Fibroblast of peridontal ligament (primary cell): ENCODE measurements at regions not wholly inside any gene's neighbourhood (a gene's known extent, or its start where the extent isn't known, plus 50 kb on each side); places are given as distances from the start of the nearest gene placed in this dataset.

Experiments used
- DNase-seq: peaks from one replicate; pipeline ENCODE4 v3.0.0-alpha.2; 2010; ENCODE audit errors: extremely low read depth

DNA sequence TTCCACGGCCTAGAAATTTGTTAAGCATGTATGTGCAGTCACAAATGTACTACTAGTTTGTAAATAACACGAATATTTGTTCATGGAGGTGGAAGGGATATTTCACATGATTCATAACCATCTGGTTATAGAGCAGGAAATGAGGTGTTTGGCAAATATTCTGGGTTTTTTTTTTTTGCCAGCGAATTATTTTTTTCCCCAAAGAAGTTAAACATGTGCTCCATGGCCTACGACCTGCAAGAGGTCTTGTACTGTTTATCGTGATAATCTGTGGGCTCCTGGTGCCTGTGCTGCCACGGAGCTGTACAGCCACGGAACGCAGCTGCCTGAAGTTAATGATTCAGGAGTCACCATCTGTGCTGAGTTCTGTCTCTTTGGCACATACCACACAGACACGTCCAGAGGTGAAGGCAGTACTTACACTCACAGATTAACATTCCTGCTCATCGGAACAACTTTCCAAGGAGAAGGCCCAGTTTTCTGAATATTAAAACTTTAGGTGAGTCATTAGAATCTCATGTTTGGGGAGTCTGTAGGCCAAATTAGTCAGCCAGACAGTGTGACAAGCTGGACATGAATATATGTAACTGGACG lies 156.3 kb downstream of the TMX1 start:
- peak; percentile 92 for DNase-seq

DNA sequence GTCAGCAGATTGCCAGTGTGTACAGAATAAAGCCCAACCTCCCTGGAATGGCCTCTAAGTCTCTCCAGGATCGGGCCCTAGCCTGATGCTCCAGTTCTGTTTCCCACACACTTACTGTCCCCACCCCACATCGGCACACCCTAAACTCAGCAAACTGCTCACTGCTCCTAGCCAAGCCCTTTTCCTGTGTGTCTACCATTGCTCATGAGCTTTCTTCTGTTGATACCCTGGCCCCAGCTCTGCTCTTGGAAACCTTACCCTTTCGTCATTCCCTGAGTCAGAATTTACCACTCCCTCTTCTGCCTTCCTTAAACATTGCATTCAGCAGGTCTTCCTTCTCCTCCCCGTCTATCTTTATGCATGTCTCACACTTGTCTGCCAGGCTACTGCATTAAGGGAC lies 158.9 kb downstream of the TMX1 start:
- peak; percentile 75 for DNase-seq

DNA sequence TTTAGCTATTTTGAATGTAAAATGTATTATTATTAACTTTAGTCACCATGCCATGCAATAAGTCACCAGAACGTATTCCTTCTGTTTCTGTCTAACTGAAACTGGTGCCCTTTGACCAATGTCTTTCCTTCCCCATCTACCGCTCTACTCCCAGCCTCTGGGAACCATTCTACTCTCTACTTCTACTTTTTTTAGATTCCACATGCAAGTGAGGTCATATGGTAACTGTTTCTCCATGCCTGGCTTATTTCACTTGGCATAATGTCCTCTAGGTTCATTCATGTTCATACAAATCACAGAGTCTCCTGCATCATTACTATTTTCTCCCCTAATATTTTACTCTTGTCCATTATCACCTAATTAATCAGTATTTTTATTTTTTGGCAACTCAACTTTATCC lies 160.1 kb downstream of the TMX1 start:
- peak; percentile 39 for DNase-seq

DNA sequence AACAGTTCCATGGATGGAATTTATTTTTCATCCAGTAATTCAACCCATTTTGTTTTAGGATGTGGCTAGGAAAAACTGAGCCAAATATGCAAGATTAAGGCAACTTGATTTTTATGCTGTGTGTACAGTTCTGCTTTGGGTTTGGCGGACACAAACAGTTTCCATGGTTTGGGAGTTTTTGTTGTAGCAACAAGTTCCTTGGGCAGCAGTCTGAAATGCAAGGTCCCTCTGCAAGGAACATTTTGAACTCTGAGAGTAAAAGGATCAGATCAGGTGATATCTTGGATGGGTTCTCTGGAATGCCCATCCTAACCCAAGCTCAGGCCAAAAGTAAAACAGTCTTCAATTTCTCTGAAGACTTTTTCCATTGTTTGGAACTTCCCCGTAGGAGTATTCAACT lies 161.2 kb downstream of the TMX1 start:
- peak; percentile 58 for DNase-seq

DNA sequence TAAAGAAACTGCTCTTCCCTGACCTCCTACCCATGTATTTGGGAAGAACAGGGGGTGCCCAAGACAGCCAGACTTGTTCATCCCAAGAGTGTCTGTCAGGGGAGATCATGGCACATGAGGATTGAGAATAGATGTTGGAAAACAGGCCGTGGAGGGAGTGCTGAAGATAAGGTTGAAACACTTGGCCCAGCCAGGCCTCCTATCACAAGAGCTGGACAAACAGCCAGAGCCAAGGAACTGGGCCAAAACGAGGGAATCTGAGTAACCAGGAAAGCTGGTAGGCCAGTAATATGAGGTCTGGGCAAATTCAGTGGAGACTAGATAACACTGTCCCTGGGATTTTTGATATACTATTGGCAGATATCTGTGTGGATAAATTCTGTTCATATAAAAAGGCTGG lies 161.7 kb downstream of the TMX1 start:
- no peak for DNase-seq

DNA sequence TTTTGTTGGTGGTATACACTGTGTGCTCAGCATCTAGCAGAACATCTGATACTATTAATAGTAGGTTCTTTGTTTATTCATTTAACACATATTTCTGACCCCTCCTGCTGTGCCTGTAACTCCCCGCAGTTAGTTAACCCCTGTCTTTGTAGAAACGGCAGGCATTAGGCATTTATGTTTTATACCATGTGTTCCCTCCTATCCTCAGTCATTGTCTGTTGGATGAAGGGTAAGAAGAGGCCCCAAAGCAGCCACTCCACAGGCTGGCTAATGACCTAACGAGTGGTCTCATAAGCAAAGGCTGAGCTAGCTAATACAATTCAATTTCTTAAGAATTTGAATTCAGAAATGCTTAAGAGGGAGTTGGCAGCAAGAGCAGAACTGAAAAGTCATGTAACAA lies 170.8 kb downstream of the TMX1 start:
- DNase-seq: no peak

DNA sequence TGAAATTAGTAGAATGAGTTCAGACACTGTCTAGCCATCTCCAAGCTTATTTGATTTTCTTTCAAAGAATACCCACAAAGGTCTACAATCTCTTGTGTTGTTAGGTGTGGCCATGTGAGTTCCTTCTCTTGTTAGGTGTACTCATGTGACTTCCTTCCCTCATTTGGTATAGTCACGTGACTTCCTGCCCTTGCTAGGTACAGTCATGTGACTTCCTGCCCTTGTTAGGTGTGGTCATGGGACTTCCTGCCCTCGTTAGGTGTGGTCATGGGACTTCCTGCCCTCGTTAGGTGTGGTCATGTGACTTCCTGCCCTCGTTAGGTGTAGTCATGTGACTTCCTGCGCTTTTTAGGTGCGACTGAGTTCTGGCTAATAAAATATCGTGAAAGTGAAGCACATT lies 179.6 kb downstream of the TMX1 start:
- DNase-seq: no peak

DNA sequence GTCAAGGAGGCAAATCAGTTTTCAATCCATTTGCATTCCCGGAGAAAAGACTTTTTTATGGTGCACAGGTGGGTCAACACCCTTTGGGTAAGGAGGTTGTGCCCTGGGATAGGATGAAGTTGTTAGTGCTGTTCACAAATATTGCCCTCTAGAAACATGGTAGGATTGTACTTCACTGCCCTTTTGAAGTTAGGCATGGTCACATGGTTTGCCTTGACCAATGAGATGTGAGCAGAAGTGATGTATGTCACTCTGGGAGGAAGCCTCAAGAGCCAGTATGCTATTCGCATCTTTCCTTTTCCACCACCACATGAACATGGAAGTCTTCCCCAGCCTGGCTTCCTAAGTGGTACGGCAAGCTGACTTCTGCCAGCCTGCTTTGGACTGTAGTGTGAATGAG lies 182.7 kb downstream of the TMX1 start:
- DNase-seq: no peak

DNA sequence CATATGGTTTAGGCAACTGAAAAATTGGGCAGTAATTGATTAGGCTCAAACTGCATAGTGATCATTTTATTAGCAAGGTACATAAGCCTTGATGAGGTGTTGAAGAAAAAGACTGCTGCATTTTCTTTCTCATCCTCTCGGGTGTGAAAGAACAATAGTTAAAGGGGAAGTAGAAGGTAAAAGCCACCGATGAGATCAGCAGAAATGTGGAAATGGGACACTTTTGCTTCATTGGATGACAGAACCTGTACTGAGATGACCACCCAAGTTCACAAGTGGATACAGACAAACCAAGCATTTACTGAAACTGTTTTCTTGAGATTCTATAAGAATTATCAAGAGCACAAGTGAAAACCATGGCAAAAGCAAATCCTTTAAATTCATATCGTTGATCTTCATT lies 184.0 kb downstream of the TMX1 start:
- DNase-seq: no peak

DNA sequence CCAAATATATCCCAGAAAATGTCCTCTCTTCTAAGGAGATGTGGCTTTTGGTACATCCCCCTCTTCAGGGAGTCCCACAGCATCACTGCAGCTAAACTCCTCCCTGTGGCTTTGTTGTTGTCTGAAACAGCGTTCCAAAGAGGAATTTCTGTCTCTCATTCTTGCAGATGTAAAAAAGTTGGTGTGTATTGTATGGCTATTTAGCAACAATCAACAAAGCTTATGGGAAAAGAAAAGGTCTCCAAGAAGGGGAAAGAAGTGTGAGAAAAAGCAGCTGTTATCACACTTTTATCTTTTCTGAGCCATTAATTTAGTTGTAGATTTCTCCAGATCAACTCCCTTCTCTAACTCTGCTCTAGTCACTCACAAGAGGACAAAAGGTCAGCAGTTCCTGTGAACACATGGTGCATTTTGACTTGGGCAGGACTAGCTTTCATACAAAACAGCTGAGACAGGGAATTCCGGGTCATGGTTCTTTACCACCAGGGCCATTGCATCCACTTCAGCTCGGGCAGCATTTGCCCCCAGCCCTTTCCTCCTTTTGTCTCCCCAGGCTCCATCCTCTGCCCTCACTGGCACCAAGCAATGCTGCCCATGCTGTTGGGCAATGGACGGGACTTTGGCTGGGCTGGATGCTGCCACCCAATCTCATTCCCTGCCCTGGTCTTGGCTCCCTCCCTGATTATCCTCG lies 184.7 kb downstream of the TMX1 start:
- peak; percentile 92 for DNase-seq

DNA sequence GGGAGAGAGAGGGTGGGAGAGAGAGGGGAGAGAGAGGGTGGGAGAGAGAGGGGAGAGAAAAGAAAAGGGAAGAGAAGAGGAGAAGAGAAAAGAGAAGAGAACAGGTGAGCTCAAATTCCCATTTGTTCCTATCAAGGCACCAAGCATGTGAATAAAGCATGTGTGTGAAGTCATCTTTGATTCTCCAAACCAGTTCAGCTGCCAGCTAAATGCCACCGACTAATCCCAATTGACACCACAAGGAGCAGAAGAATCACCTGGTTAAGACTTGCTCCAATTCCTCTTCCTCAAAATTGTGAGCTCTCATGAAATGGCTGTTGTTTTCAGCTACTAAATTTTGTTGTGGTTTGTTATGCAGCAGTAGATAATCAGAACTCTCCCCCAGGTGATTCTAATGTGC lies 188.9 kb downstream of the TMX1 start:
- DNase-seq: no peak

DNA sequence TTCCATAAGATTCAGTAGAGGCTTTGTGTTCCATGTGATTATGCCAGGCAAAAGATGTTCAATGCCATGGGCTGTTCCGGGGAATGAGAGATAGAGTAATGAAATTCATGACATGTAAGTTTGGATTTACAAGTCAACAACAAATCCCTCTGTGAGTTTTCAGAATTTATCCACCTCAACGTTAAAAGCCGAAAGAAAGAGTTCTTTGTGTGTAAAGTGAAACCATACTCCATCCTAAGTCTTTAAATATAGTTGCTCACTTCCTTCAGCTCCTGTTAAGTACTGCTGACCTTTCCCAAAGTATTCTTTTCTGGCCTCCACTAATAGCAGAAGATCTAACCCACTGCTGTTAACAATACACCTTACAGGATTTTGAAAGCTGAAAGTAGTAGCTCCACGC lies 190.0 kb downstream of the TMX1 start:
- peak; percentile 51 for DNase-seq

DNA sequence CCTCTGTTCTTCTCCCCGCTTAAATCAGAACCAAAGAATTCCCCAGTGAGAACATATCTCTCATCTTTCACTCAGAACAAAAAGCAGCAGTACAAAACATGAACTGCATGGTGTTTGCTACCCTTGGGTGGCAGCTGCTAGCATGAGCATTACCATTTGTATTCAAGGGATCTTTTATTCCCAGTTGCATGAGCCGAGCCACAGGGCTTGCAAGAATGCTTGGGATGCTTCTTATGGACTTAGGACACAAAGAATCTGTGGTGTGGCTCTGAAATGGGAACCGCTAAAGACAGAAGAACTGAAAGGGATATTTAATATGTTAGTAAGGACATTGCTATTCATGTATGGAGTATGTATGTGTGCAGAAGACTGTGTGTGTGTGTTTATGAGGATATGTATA lies 190.6 kb downstream of the TMX1 start:
- DNase-seq: peak; percentile 69

DNA sequence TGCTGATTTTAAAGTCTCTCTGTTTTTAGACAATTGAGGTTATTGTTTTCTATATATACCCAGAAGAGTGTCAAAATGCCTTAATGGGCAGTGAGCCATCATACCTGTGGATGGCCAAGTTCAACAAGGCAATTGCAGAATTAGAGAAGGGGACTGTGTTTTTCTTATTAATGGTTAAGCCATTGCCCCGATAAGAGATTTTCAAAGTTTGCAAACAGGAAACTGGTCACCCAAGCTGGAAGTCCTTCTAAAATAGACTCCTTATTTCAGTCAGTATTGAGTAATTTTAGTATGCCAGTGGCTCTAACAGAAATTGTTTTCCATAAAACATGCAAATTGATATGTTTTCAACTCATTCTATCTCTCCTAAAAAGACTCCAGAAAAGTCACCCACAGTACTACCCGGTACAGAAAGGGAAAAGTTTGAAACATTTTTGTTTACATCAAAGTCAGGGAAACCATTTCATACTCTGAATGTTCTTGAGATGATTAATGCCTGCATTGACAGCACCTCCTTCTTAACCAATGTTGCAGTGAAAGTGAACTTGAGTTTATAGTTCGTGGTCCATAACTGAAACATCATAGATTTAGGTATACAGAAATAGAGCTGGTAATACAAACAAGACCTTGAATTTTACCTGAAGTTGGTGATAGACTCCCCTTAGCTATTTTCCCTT lies 191.1 kb downstream of the TMX1 start:
- peak; percentile 69 for DNase-seq

DNA sequence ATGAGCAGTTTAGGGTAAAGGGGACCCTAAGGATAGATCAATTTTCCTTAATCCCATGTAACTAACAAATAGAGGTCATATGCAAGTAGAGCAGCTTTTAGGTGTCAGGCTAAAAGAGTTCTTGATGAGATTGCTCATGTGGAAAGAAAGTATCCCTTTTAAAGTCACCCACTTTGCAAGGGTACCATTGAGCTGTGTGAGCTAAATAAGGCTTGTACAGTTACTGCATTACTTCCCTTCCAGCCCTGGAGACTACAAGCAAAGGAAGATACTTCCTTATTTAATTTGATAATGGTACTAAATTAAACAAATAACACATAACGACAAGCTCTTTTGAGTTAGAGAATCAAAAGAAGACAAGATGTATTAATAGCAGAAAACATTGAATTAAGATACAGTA lies 191.7 kb downstream of the TMX1 start:
- DNase-seq: no peak

DNA sequence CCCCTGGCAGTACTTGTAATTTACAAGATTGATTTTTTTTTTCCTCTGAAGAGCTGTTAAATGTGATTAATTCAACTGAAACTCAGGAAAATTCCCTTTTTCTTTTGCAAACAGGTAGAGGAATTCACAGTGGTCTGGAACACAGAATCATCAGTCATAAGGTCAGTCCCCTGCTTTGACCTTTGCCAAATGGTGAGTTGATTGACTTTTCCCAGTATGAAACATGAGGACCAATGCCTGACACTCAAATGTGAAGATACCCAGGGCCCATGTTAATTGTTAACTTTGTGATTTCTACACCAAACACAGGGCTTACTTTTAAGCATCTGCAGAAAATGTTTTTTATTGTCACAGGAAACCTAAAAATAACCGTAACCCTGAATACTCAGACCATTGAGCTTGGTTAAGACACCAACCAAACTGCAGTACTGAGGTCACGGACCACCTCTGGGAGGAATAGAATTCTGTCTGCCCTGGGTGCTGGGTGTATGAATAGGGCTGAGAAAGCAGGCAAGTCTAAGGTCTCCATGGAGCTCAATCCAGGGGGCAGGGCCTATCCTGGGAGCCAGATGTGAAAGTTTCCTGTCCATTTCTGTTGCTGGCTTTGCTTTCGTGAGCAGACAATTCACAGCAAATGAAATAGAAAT lies 192.4 kb downstream of the TMX1 start:
- DNase-seq: no peak

DNA sequence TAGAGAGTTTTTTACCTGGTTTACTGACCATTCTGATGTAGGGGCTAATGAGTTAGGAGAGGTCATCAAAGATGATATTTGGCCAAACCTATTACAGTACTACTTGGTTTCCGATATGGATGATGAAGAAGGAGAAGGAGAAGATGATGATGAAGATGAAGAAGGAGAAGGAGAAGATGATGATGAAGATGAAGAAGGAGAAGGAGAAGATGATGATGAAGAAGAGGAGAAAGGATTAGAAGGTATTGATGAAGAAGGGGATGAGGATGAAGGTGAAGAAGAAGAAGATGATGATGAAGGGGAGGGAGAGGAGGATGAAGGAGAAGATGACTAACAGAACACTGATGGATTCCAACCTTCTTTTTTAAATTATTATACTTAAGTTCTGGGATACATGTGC lies 196.6 kb downstream of the TMX1 start:
- no peak for DNase-seq

DNA sequence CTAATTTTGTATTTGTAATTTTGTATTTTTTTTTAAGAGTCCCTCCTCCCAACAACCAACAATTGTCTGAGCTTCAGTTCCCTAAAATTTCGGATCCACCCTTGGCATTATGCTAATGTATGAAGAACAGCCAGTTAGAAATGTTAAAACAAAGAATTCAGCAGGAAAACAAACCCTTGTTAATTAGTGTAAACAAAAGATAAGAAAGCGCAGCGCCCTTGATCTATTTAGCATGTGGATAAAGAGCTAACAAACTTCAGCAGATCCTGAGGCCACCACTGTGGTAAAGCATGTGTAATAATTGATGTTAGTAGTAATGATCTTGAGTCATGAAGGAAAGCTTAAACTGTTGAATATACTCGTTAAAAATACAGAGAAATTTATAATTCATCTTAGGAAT lies 199.8 kb downstream of the TMX1 start:
- no peak for DNase-seq

DNA sequence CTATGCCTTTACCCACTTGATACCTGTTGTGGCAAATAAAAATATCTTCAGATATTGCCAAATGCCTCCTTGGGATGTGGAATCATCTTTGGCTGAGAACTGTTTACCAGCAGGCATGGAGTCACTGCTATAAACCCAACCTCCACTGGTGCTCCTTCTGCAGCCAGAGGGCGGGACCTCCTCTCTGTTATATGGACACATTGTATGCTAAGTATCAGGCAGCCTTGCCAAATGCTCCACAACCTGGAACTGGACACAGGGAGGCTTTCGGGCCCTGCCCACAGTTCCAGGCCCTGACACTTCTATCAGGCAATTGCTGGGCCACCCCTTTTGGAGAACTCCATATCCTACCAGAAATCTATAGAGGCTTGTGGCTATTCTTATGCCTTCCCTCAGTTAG lies 201.0 kb downstream of the TMX1 start:
- DNase-seq: no peak

DNA sequence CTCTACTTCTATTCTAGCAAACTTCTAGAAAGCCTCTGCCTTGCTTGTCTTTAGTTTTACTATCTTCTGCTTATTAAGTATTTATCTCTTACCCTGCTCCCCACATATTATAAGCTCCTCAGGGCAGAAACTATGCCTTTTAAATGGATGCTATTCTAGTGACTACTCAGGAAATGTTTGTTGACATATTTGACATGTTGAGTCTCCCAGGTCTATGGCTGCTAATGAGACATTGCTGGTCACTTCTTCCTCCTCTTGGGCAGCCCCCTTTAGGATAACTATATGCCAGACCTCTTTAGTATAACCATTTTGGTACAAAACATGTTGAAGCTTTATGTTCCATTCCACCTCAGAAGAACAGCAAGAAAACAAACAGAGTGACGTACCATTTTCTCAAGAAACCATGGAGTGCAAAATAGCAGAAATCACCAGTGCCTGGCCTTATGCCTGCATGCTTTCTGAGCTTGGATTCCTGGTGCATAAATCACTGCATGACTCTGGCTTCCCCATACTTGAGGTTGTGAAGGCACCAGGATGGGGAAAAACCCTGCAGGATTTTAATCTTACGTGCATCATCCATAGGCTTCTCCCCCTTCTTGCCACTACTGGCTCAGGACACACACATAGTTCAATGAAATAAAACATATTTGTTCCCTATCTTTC lies 202.6 kb downstream of the TMX1 start:
- DNase-seq: peak; percentile 99

DNA sequence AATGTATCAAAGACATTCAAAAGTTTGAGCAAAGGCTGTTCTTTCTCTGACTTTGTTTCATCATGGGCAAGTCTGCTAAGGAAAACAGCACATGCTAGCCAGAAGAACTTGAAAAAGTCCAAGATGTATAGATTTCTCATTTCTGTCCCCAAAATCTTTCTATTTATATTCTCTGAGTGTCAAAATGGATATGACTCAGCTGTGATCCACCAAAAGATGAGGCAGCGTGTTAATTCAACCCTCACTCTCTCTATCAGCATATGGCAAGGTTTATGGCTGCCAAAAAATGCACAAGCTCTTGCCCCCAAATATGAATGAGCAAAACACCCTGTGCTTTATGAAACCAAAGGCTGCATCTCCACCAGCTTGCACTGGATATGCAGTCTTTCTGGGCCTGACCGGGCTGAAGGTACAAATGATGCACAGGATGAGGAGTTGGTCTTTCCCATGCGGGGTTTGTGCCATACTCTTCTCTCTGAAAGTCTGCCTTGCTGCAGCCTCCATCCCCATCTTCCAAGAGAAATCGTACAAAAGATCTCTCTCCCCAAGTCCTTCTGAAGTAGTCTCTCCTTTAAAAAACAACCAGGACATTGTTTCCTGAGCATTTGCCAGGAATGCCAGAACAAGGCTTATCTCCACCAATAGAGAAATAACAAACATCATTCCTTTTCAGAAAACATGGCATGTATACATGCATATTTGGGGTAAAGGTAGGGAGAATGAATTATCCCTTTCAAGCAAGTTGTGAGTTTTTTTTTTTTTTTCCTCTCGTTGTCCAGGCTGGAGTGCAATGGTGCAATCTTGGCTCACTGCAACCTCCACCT lies 203.4 kb downstream of the TMX1 start:
- DNase-seq: peak; percentile 65
